HL-60 (cell line): ENCODE measurements at regions not wholly inside any gene's neighbourhood (a gene's known extent, or its start where the extent isn't known, plus 50 kb on each side); places are given as distances from the start of the nearest gene placed in this dataset.

Source experiments
- DNase-seq, 2 experiments: peaks; one replicate each; pipeline ENCODE4 v3.0.0-alpha.2; 2010 to 2020; ENCODE audit warnings: low read depth in 1 of 2, low spot score in 1 of 2
- H3K27ac ChIP-seq: fragments of 250-450 bp; sonication (Bioruptor Pico); replicated peaks from 2 replicates; pipeline ENCODE4 v1.5.1; 2020; ENCODE audit warnings: mild to moderate bottlenecking, moderate library complexity
- H3K27me3 ChIP-seq: fragments of 250-450 bp; sonication (Bioruptor Pico); 2 replicates; pipeline ENCODE4 v1.5.1; 2021; ENCODE audit warnings: mild to moderate bottlenecking, moderate library complexity; ENCODE audit not compliant: insufficient read depth, poor library complexity, severe bottlenecking
- H3K4me3 ChIP-seq: replicated peaks from 2 replicates; pipeline ENCODE4 v1.5.1; 2011; ENCODE audit warnings: mild to moderate bottlenecking, control low read depth, low read length; ENCODE audit not compliant: insufficient read depth
- CTCF ChIP-seq: IDR thresholded peaks from one replicate; pipeline ENCODE4 v1.5.1; 2011; ENCODE audit warnings: low read length, control low read depth, inconsistent platforms; ENCODE audit not compliant: insufficient read depth
- GABPA ChIP-seq: IDR thresholded peaks from 2 replicates; pipeline ENCODE4 v1.6.1; 2012; ENCODE audit warnings: low read depth
- POLR2AphosphoS5 ChIP-seq: IDR thresholded peaks from 2 replicates; pipeline ENCODE4 v1.6.1; 2012; ENCODE audit warnings: low read depth
- REST ChIP-seq: IDR thresholded peaks from 2 replicates; pipeline ENCODE4 v1.6.1; 2012; ENCODE audit warnings: low read depth; ENCODE audit not compliant: insufficient replicate concordance
- SPI1 ChIP-seq: IDR thresholded peaks from 2 replicates; pipeline ENCODE4 v1.6.1; 2012; ENCODE audit warnings: low read depth, mild to moderate bottlenecking, borderline replicate concordance

- Histone ChIP-seq H3K27me3 (no peaks in the 10 kb centered on the region), H3K27ac (no peak overlapping the region), H3K4me3 (no peak overlapping the region)
- DNase-seq = no peak
- TF ChIP-seq GABPA = no peak
- no peak for TF ChIP-seq CTCF
- TF ChIP-seq POLR2AphosphoS5 = no peak
Observed at GRCh38 chr10:128465697-128466096, 339.5 kb upstream of the MKI67 start.

- no peak for DNase-seq
- Histone ChIP-seq H3K27ac (no peak overlapping the region), H3K27me3 (no peaks in the 10 kb centered on the region), H3K4me3 (no peak overlapping the region)
- no peak for TF ChIP-seq CTCF
- no peak for TF ChIP-seq SPI1
- TF ChIP-seq REST = no peak
- no peak for TF ChIP-seq POLR2AphosphoS5
- no peak for TF ChIP-seq GABPA
Observed at GRCh38 chr10:128466831-128467371, 340.7 kb upstream of the MKI67 start.

- Histone ChIP-seq H3K27me3 (no peaks in the 10 kb centered on the region), H3K27ac (no peak overlapping the region), H3K4me3 (no peak overlapping the region)
- DNase-seq = no peak
- TF ChIP-seq GABPA (no peak), REST (no peak), POLR2AphosphoS5 (no peak), SPI1 (no peak), CTCF (no peak)
Observed at GRCh38 chr10:128468462-128468861, 342.2 kb upstream of the MKI67 start.

- TF ChIP-seq SPI1 (no peak), POLR2AphosphoS5 (no peak), GABPA (no peak), CTCF (no peak), REST (no peak)
- no peak overlapping the region for H3K27ac ChIP-seq
- DNase-seq = no peak
- no peaks in the 10 kb centered on the region for H3K27me3 ChIP-seq
- no peak overlapping the region for H3K4me3 ChIP-seq
Observed at GRCh38 chr10:128469515-128469914, 343.3 kb upstream of the MKI67 start.
